GM12878 (cell line): ENCODE measurements at regions not wholly inside any gene's neighbourhood (a gene's known extent, or its start where the extent isn't known, plus 50 kb on each side); places are given as distances from the start of the nearest gene placed in this dataset.

ENCODE experiments used
- ATAC-seq: fragments of 200-7000 bp; cut with Tn5 transposase; 3 replicates; pipeline ENCODE4 v1.9.1; 2020; ENCODE audit warnings: mild to moderate bottlenecking, moderate library complexity
- BruUV-seq: library from RNA; stranded (reverse); fragments of 400-500 nt; replicated peaks from 2 replicates; lab custom pipeline; 2021; lab: Mats Ljungman, UMichigan
- CTCF ChIA-PET: fragments of 300-600 bp; sonication (Branson Sonifier 250); formaldehyde crosslinking; extraction: SDS; loops from one replicate; lab custom pipeline; 2021; ENCODE audit warnings: inconsistent platforms; lab: Yijun Ruan, JAX
- POLR2A ChIA-PET: fragments of 350-600 bp; formaldehyde crosslinking; extraction: SDS; loops from one replicate; lab custom pipeline; 2021; ENCODE audit warnings: inconsistent platforms; lab: Charles Lee
- RAD21 ChIA-PET: fragments of 300-600 bp; sonication (Branson Sonifier 250); formaldehyde crosslinking; loops from one replicate; lab custom pipeline; 2023; ENCODE audit warnings: antibody characterized with exemption; ENCODE audit not compliant: unreplicated experiment; lab: Charles Lee
- SMC1A ChIA-PET: fragments of 300-600 bp; sonication (Branson Sonifier 250); formaldehyde crosslinking; loops from one replicate; lab custom pipeline; 2023; ENCODE audit not compliant: unreplicated experiment, uncharacterized antibody; lab: Charles Lee
- DNase-seq: peaks from one replicate; pipeline ENCODE4 v3.0.0-alpha.2; 2011; ENCODE audit warnings: low read depth, low spot score
- FAIRE-seq: peaks from 3 replicates; lab custom pipeline; 2011; peaks lifted over from hg19 to GRCh38; lab: Jason Lieb, UNC
- H2AFZ ChIP-seq: 2 replicates; pipeline ENCODE4 v1.6.0; 2011; ENCODE audit warnings: low read depth, low read length, control low read depth; ENCODE audit not compliant: control insufficient read depth
- H3K27ac ChIP-seq: 2 replicates; pipeline ENCODE4 v1.5.1; 2011; ENCODE audit warnings: control low read depth; ENCODE audit not compliant: control insufficient read depth, insufficient read depth
- H3K27me3 ChIP-seq, 2 experiments: replicated peaks in 1 of 2; 2 replicates each; pipeline versions ENCODE4 v1.6.0 to v1.6.1; 2011; ENCODE audit warnings: low read length in 1 of 2; ENCODE audit not compliant: control insufficient read depth in 2 of 2, insufficient read depth in 2 of 2
- H3K36me3 ChIP-seq, 2 experiments: 2 replicates each; pipeline ENCODE4 v1.5.1; 2011; ENCODE audit warnings: low read length in 1 of 2; ENCODE audit not compliant: control insufficient read depth in 2 of 2, insufficient read depth in 2 of 2
- H3K4me1 ChIP-seq: 2 replicates; pipeline ENCODE4 v1.6.1; 2011; ENCODE audit warnings: mild to moderate bottlenecking, low read length, moderate library complexity, mixed read lengths; ENCODE audit not compliant: control insufficient read depth, insufficient read depth
- H3K4me2 ChIP-seq: 2 replicates; pipeline ENCODE4 v1.6.0; 2011; ENCODE audit warnings: control low read depth; ENCODE audit not compliant: control insufficient read depth, insufficient read depth
- H3K4me3 ChIP-seq: fragments of 200-600 bp; sonication (generic); 2 replicates; pipeline ENCODE4 v1.5.1; 2016
- H3K79me2 ChIP-seq: 2 replicates; pipeline ENCODE4 v1.6.0; 2011; ENCODE audit warnings: low read length; ENCODE audit not compliant: control insufficient read depth, insufficient read depth
- H3K9ac ChIP-seq: 2 replicates; pipeline ENCODE4 v1.8.0; 2011; ENCODE audit warnings: low read length, control low read depth, mixed read lengths; ENCODE audit not compliant: control insufficient read depth, insufficient read depth
- H3K9me3 ChIP-seq: replicated peaks from 3 replicates; pipeline ENCODE4 v1.5.1; 2011; ENCODE audit warnings: mild to moderate bottlenecking, low read length; ENCODE audit not compliant: control insufficient read depth, insufficient read depth
- H4K20me1 ChIP-seq: 2 replicates; pipeline ENCODE4 v1.6.0; 2011; ENCODE audit not compliant: control insufficient read depth, insufficient read depth
- ATF7 ChIP-seq: fragments of 450-650 bp; IDR thresholded peaks from 2 replicates; pipeline ENCODE4 v1.6.1; 2016; ENCODE audit warnings: low read depth, mild to moderate bottlenecking
- CHD4 ChIP-seq: fragments of 200-600 bp; sonication (generic); IDR thresholded peaks from 2 replicates; pipeline ENCODE4 v1.6.1; 2016; ENCODE audit warnings: mild to moderate bottlenecking
- CUX1 ChIP-seq: IDR thresholded peaks from 2 replicates; pipeline ENCODE4 v1.6.1; 2012; ENCODE audit warnings: improper control_type of control experiment, low read depth, low read length; ENCODE audit not compliant: insufficient replicate concordance
- HCFC1 ChIP-seq: fragments of 150-350 bp; IDR thresholded peaks from 2 replicates; pipeline ENCODE4 v1.6.1; 2014; ENCODE audit warnings: low read length
- IRF3 ChIP-seq: fragments of 450-650 bp; IDR thresholded peaks from 2 replicates; pipeline ENCODE4 v1.6.1; 2014; ENCODE audit warnings: mild to moderate bottlenecking
- NFIC ChIP-seq: IDR thresholded peaks from 2 replicates; pipeline ENCODE4 v1.6.1; 2012; ENCODE audit warnings: low read depth, mild to moderate bottlenecking, inconsistent platforms, low read length, moderate library complexity
- NRF1 ChIP-seq: conservative IDR thresholded peaks from 2 replicates; pipeline ENCODE4 v1.6.1; 2011; ENCODE audit warnings: mild to moderate bottlenecking, low read depth, low read length, improper control_type of control experiment
- TCF3 ChIP-seq: IDR thresholded peaks from 2 replicates; pipeline ENCODE4 v1.6.1; 2012; ENCODE audit warnings: low read depth, mild to moderate bottlenecking, low read length, borderline replicate concordance; ENCODE audit not compliant: insufficient read depth
- YY1 ChIP-seq: IDR thresholded peaks from 2 replicates; pipeline ENCODE4 v1.6.1; 2011; ENCODE audit warnings: low read depth, mild to moderate bottlenecking, low read length
- ZBTB4 ChIP-seq: fragments of 450-650 bp; formaldehyde crosslinking; IDR thresholded peaks from 2 replicates; pipeline ENCODE4 v1.4.0; 2022; ENCODE audit warnings: mild to moderate bottlenecking, moderate library complexity
- ZSCAN29 ChIP-seq: fragments of 450-650 bp; IDR thresholded peaks from 2 replicates; pipeline ENCODE4 v1.6.1; 2017; ENCODE audit warnings: mild to moderate bottlenecking, moderate library complexity
- WGBS: methylation state at CpG from one replicate; pipeline ENCODE4 v1.1.6; 2016; ENCODE audit warnings: low lambda C conversion rate; ENCODE audit not compliant: insufficient replicate concordance, insufficient coverage; ENCODE audit errors: missing lambda C conversion rate; 5-methylcytosine and 5-hydroxymethylcytosine counted together
- in situ Hi-C: fragments of 300-500 bp; cut with MboI; formaldehyde crosslinking; loops from 9 replicates; pipeline ENCODE4 v1.14.3; 2018; ENCODE audit warnings: mixed read lengths
- intact Hi-C: fragments of 100-400 bp; cut with micrococcal nuclease; formaldehyde crosslinking; loops from one replicate; pipeline ENCODE4 v1.14.2; 2022; ENCODE audit not compliant: unreplicated experiment

DNA sequence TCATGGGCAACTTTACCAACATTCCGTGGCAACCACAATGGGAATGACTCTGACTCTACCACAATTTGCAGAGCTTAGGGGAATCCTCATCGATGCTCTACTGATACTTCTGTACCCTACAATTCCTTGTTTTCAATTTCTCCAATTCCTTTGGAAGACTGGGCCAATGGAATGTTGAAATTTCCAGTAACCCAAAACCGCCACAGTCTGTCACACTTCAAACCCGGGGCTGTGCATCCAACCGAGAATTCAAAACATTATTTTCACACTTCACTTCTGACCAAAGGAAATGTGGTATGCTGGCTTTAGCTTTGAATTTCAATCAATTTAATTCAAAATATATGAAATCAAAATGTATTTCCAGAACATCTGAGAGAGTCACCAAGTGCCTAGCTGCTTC is 951.4 kb downstream of the VRK1 start:
- DNase-seq (no peak), FAIRE-seq (no peak), ATAC-seq (no peak)
- ChIA-PET POLR2A (interaction anchor here (0.5 kb wide), 1 partner anchor 22 kb away, joined by 3 read pairs; no protein-coding TSS in a partner anchor), RAD21 (no interaction called here), SMC1A (no interaction called here), CTCF (no interaction called here)
- no peaks in the 10 kb centered on the region for H3K4me1 ChIP-seq
- H3K4me2 ChIP-seq: no peak overlapping the region
- H3K27ac ChIP-seq: no peak overlapping the region
- TF ChIP-seq ATF7: no peak
- no peak for TF ChIP-seq CUX1
- no peak for TF ChIP-seq CHD4
- TF ChIP-seq ZBTB4 (CRISPR knock-in tag): no peak
- no peak for TF ChIP-seq TCF3
- TF ChIP-seq NFIC: no peak
- TF ChIP-seq NRF1: no peak
- no peak for TF ChIP-seq YY1
- TF ChIP-seq HCFC1: no peak
- TF ChIP-seq ZSCAN29: no peak
- TF ChIP-seq IRF3: no peak
- intact Hi-C loops (no loop called here), in situ Hi-C loops (no loop called here)
- H3K9ac ChIP-seq: no peak overlapping the region
- no peaks in the 10 kb centered on the region for H3K9me3 ChIP-seq
- BruUV-seq: no TSS peak
- H3K36me3 ChIP-seq: no peaks in the 10 kb centered on the region
- WGBS: 7% methylated on average over 5 of the region's 5 CpGs
- no peaks in the 10 kb centered on the region for H3K79me2 ChIP-seq
- H2AFZ ChIP-seq: no peak overlapping the region
- H4K20me1 ChIP-seq: no peaks in the 10 kb centered on the region
- H3K27me3 ChIP-seq: no peaks in the 10 kb centered on the region
- no peak overlapping the region for H3K4me3 ChIP-seq
